Breast epithelium (tissue), 3 donors: ENCODE measurements at regions not wholly inside any gene's neighbourhood (a gene's known extent, or its start where the extent isn't known, plus 50 kb on each side); places are given as distances from the start of the nearest gene placed in this dataset.

Source experiments
- POLR2AphosphoS5 ChIP-seq, 3 donors: sonication (generic); formaldehyde crosslinking; IDR thresholded peaks; one replicate each; pipeline ENCODE4 v1.6.1; 2017; ENCODE audit warnings: antibody characterized with exemption in 3 of 3
- TF ChIP-seq, protein P1 (sequence below), 3 donors: fragments of 450-650 bp; IDR thresholded peaks; one replicate each; pipeline ENCODE4 v1.5.1; 2016 to 2017; ENCODE audit warnings: antibody characterized with exemption in 3 of 3, mild to moderate bottlenecking in 3 of 3, moderate library complexity in 3 of 3

DNA sequence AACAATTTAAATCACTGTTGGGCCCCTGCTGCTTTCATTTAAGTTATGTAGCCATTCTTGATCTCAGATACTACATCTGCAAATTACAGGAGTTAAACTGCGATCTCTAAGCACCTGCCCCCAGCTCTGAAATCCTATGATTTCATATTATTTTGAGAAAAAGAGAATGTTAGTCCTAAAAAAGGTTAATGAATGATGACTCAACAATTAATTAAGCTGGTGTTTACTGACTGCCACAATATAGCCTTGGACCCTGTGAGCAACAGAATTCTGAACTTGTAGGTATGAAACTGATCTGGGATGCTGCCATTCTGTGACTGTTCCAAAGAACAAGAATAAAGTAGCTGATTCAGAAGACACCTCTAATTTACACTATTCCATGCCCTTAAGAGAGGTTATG lies 124.4 kb upstream of the FBXL7 start:
- TF ChIP-seq POLR2AphosphoS5 (IDR thresholded peaks at IDR 0.05): no peak
- TF ChIP-seq, protein P1, sequence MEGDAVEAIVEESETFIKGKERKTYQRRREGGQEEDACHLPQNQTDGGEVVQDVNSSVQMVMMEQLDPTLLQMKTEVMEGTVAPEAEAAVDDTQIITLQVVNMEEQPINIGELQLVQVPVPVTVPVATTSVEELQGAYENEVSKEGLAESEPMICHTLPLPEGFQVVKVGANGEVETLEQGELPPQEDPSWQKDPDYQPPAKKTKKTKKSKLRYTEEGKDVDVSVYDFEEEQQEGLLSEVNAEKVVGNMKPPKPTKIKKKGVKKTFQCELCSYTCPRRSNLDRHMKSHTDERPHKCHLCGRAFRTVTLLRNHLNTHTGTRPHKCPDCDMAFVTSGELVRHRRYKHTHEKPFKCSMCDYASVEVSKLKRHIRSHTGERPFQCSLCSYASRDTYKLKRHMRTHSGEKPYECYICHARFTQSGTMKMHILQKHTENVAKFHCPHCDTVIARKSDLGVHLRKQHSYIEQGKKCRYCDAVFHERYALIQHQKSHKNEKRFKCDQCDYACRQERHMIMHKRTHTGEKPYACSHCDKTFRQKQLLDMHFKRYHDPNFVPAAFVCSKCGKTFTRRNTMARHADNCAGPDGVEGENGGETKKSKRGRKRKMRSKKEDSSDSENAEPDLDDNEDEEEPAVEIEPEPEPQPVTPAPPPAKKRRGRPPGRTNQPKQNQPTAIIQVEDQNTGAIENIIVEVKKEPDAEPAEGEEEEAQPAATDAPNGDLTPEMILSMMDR (IDR thresholded peaks at IDR 0.05): no peak
